ENCODE measurements at regions not wholly inside any gene's neighbourhood (a gene's known extent, or its start where the extent isn't known, plus 50 kb on each side); places are given as distances from the start of the nearest gene placed in this dataset.
"Not testable (repeated sequence)": the region's sequence is repeated elsewhere in the genome, so short reads cannot be mapped to it uniquely, and the experiment has no call there.

DNA sequence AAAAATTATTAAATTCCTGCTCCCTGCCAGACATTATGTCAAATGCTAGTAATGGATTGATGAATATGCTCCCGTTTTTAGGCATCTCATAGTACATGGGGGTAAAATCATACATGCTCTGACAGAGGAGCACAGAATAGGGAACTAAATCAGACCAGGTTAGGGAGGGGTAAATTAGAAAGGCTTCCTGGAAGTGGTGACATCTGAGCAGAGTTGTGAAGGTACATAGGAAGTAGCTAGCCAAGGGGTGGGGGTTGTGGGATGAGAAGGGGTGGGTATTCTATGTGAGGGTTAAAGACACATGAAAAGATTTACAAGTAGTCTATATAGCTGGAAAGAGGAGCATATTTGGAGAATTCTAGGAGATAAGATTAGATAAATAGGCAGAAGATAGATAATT, 171.7 kb upstream of the FBXO33 start:
- DNase-seq (ENCODE audit: insufficient read length, low spot score) (no peak), FAIRE-seq (no peak)
- TF ChIP-seq, protein P1, sequence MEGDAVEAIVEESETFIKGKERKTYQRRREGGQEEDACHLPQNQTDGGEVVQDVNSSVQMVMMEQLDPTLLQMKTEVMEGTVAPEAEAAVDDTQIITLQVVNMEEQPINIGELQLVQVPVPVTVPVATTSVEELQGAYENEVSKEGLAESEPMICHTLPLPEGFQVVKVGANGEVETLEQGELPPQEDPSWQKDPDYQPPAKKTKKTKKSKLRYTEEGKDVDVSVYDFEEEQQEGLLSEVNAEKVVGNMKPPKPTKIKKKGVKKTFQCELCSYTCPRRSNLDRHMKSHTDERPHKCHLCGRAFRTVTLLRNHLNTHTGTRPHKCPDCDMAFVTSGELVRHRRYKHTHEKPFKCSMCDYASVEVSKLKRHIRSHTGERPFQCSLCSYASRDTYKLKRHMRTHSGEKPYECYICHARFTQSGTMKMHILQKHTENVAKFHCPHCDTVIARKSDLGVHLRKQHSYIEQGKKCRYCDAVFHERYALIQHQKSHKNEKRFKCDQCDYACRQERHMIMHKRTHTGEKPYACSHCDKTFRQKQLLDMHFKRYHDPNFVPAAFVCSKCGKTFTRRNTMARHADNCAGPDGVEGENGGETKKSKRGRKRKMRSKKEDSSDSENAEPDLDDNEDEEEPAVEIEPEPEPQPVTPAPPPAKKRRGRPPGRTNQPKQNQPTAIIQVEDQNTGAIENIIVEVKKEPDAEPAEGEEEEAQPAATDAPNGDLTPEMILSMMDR (IDR thresholded peaks at IDR 0.05; ENCODE audit: insufficient read depth, missing control alignments) = no peak

DNA sequence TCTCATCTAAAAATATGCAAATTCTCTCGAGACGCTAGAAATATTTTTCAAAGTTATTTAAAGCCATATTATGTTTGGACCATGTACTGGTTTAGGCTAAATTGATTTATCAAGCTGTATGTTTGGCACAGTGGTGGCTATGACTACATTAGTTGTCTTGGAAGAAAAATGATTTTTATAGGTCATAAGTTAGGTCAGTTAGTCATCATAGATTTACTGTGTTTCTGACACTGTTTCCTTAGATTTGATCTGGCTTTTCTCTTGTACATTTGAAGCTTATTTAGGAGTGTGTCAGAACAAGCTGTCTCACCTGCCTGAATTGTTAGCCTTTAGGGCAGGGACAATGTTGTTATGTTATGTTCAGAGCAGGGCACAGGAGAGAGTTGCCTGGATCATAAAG, 161.1 kb upstream of the FBXO33 start:
- TF ChIP-seq, protein P1 (IDR thresholded peaks at IDR 0.05; ENCODE audit: insufficient read depth, missing control alignments) = no peak
- FAIRE-seq = no peak
- no peak for DNase-seq (ENCODE audit: insufficient read length, low spot score)

DNA sequence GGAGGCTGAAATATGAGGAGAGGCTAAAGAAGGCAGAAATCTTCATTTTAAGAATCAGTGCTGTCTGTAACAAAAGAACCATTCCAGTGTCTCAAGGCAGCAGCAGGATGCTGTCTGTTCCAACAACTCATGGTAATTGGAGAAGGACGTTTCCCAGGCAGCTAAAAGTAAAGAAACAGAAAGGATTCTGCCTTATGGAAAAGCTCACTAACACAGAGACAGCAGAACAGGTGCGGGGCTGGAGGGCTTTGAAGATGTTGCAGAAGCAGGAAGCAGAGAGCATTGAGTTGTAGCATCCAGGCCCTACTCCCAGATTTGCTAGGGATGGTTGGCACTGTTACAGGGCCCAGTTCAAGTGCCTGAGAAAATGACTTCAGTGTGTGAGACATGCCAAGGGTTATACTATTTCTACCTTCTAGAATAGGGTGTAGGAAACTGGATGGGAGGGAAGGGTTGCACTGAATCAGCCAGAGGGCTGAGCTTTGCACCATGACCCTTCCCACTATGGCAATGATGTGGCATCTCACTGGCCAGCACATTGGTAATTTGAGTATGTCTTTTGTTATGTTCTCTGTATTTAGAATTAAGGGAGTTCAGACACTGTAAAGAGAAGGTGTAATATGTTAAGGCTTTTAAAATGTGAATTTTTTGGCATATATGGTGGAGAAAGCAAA, 160.0 kb upstream of the FBXO33 start:
- TF ChIP-seq, protein P1 (IDR thresholded peaks at IDR 0.05; ENCODE audit: insufficient read depth, missing control alignments) = no peak
- FAIRE-seq (no peak), DNase-seq (ENCODE audit: insufficient read length, low spot score) (no peak)

DNA sequence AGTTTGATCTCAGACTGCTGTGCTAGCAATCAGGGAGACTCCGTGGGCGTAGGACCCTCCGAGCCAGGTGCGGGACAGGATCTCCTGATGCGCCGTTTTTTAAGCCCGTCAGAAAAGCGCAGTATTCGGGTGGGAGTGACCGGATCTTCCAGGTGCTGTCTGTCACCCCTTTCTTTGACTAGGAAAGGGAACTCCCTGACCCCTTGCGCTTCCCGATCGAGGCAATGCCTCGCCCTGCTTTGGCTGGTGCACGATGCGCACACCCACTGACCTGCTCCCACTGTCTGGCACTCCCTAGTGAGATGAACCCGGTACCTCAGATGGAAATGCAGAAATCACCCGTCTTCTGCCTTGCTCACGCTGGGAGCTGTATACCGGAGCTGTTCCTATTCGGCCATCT, 157.6 kb upstream of the FBXO33 start:
- not testable (repeated sequence) for FAIRE-seq

DNA sequence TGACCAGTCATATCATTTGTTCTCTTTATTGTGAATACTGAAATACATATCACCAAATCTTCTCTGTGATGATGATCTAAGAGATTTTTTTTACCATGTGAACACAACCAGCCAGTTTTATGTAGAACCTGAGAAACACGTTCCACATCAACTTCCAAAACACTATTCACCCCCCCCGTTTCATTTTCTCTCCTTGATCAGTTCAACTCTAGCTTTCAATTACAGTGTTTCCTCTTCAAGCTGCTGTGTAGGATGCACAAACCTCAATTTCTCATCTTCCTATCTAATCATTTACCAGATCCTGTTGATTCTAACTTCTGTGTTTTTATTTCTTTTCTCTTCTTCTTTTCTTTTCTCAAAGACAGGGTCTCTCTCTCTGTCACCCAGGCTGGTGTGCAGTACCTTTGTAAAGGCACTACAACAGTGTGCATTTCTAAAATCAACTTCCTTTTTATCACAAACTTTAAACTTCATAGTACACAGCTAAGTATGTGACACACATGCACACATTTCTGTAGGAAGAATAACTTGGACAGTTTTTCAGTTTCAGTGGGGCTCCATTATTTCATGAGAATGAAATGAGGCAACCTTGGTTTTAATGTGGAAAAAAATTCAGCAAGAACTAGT, 149.9 kb upstream of the FBXO33 start:
- DNase-seq (ENCODE audit: insufficient read length, low spot score) (no peak), FAIRE-seq (no peak)
- TF ChIP-seq, protein P1 (IDR thresholded peaks at IDR 0.05; ENCODE audit: insufficient read depth, missing control alignments) = no peak

More for the DNA sequence above, 157.6 kb upstream of the FBXO33 start:
- not testable (repeated sequence) for DNase-seq (ENCODE audit: insufficient read length, low spot score)

DNA sequence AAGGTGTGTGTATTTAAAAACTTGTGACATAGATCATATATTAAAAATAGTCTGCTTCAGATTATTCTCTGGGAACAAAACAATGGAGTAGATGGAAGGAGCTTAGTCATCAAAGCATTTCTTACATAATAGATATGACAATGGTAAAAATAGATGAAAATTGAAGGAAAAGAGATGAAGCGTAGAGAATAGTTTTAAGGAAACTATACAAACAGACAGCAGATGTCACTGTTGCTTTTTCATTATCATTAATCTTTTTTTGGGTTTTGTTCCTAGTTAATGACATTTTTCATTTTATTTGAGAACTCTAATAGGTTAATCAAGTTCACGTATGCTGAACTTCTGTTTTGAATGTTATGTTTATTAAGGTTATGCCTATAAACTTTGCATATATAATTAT, 149.2 kb upstream of the FBXO33 start:
- no peak for DNase-seq (ENCODE audit: insufficient read length, low spot score)
- FAIRE-seq = no peak
- TF ChIP-seq, protein P1 (IDR thresholded peaks at IDR 0.05; ENCODE audit: insufficient read depth, missing control alignments) = peak; percentile 13

DNA sequence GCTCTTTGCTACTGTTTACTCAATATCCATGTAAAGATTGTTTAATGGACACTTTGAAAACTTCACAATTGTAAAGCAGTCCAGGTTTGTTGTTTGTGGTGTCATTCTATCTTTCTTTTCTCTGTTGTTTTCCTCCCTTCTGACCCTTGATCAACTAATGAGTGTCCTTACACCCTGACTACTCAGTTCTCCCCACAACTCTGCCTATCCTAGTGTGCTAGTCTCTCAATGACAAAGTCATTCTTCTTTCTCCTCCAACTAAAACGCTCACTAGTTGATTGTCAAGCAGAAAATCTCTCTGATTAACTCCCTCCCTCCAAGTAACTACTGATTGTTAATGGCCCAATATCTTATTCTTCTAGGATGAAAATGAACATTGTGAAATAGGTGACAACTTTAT, 148.5 kb upstream of the FBXO33 start:
- TF ChIP-seq, protein P1 (IDR thresholded peaks at IDR 0.05; ENCODE audit: insufficient read depth, missing control alignments) = no peak
- FAIRE-seq = no peak
- DNase-seq (ENCODE audit: insufficient read length, low spot score) = no peak
